NCI-H1930 (cell line): ENCODE measurements at regions not wholly inside any gene's neighbourhood (a gene's known extent, or its start where the extent isn't known, plus 50 kb on each side); places are given as distances from the start of the nearest gene placed in this dataset.

Experiments
- DNase-seq, 2 experiments: peaks; one replicate each; lab custom pipeline; 2025; lab: John Stamatoyannopoulos, UW

- DNase-seq = no peak
Observed at GRCh38 chrX:5829469-5829868, 399.2 kb downstream of the NLGN4X start.

GRCh38 chrX:5829060-5829459 lies 399.6 kb downstream of the NLGN4X start:
- no peak for DNase-seq

DNA sequence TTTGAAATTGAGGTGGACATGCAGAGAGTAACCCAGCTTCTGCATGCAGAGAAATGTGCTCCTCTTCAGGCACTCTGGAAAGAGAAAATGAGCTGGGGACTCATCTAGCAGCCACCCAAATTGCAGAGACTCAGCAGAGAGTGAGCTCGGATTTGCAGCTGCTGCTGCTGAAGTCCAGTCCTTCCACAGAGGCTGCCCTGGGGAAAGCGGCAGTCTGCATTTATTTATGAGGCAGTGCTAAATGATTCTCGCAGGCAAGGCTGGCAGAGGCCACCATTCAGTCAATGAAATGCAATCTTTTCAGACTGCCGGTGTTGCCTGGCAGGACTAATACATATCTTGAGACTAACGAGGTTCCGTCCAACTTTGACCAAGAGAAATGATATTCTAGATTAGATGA lies 404.8 kb downstream of the NLGN4X start:
- DNase-seq = no peak

DNA sequence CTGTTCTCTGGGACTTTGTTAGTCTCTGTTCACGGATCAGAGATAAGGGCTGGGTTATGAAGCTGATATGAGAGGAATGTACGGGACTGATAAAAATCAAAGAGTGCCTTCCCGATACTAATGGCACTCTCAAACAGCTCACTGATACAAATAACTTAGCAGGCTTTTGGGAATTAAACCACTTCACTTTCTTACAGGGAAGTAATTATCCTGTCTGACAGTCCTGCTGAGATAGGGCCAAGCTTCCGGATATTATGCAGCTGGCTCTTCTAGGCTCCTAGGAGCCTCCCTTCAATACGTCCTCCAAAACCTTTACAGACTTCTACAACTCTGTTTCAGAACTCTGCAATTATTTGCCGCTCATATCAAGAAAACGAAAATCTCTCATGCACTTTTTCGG lies 418.0 kb downstream of the NLGN4X start:
- DNase-seq = no peak

DNA sequence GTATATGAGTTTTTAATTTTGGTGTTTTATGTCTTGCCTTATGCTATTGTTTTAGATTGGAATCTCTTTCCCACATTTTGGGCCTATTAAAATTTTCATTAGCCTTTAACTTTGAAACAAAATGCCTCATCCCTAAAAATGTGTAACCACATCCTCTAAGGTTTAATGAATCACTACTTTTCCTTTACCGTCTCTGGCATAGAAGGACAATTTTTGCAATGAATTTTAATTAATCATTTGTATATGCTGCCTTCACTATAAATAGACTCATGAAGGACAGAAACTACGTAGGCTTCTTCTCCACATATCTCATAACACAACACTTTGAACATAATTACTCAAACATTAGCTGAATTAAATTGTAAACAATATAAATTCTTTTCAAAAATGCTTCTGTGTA lies 421.5 kb downstream of the NLGN4X start:
- DNase-seq = no peak

- no peak for DNase-seq
Observed at GRCh38 chrX:5802391-5802790, 426.3 kb downstream of the NLGN4X start.

- no peak for DNase-seq
Observed at GRCh38 chrX:5791721-5792120, 436.9 kb downstream of the NLGN4X start.

GRCh38 chrX:5788910-5789309 lies 439.8 kb downstream of the NLGN4X start:
- no peak for DNase-seq

DNA sequence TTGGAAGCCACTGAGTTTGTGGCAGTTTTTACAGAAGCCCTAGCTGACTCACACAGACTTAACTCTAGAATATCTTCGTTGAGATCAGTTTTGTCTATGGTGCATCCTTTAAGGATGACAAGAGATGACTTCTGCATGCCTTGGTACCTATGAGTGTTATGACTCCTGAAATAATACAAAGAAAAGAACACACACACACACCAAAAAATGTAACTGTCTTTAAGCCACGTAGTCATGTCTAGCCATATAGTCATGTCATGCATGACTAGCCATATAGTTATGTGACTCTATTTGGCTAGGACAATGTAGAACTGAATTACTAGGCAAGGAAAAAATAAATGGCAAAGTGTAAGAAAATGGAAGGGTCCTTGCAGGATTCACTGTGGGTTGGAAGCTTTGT lies 447.8 kb downstream of the NLGN4X start:
- DNase-seq = no peak

GRCh38 chrX:5775846-5776430 lies 452.7 kb downstream of the NLGN4X start:
- DNase-seq = no peak

- DNase-seq = no peak
Observed at GRCh38 chrX:5774446-5774845, 454.2 kb downstream of the NLGN4X start.

DNA sequence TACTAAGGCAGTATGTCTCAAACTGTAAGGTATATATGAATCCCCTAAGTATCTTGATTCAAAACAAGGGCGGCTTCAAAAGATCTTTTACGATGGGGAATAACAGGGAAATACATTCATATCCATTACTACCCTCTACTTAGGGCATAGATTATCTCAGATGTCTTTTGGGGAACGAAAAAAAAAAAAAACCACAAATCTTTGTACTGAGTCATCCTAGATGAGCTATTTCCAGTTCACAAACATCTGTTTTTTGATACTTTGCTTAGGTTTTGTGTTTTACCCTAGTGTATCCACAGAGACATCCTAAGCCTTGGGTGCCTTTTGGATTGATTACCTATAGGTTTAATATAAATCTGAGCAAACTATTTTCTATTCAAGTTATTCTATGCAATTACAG lies 457.2 kb downstream of the NLGN4X start:
- DNase-seq = no peak

- no peak for DNase-seq
Observed at GRCh38 chrX:5756616-5757015, 472.1 kb downstream of the NLGN4X start.

DNA sequence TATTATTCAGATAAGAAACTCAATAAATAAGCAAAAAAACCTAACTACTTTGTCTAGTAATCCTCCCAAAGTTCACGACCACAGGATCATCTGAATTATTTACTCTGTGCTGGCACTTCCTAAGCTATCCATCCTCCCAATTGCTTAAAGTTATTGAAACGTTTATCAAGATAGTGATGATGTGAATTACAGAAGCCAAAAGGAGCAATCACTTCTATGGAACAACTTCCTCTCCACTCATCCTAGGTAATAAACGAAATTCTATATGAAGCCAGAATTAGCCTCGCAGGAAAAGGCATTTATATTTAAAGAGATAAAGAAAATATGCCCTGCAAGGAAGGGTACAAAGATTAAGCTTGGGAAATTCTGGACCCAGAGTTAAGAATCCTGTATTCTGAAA lies 475.4 kb downstream of the NLGN4X start:
- DNase-seq = no peak

DNA sequence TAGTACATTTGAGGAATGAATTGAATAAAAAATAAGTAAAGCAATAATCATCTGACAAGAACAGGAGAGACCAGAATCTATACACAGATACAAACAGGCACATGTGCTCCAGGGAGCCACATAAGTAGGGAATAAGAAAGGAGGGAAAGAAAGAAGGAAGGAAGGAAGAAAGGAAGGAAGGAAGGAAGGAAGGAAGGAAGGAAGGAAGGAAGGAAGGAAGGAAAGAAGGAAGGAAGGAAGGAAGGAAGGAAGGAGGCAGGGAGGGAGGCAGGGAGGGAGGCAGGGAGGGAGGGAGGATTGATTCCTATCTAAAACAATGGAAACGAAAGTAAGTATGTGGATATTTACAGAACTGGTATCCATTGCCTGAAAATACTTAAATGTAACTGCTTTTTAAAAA lies 475.8 kb downstream of the NLGN4X start:
- no peak for DNase-seq

DNA sequence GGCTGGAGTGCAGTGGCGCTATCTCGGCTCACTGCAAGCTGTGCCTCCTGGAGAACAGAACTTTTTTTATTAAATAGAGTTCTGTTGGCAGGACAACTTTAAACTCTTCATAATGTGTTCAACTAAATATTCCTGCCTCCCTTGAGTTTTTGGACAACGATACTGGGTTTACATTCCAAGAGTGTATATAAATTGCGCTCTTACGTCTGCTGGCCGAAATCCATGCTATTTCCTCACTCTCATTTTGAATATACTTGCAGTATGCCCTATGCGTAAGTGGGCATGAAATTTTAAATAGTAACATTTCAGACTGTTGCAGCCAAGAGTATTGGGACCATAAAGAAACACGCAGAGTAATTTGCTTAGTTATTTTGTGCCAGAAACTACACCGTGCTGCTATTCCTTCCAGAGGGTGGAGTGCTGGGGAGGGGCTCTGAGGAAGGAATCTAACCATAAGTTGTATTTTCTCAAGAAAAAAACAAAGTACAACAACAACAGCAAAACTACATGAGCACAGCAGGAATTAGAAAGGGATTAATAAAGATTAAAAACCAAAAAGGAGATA lies 480.0 kb downstream of the NLGN4X start:
- no peak for DNase-seq

DNA sequence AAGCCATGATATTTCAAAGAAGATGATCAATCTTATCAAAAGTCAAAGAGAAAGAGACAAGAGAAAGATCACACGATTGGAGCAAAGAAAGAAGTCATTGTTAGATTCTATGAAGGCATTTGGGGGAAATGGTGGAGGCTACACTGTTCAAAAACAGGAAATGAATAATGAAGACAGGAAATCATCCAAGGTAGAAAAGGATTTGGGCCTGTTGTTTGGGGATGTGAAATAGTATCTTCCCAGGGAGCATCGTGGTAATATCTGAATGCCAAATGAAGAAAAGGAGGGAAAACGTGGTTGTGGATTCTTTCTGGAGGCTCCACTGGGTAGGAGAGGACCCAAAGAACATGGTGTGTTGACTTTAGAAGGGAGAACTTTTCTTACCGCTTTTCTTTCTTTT lies 482.4 kb downstream of the NLGN4X start:
- DNase-seq = no peak

DNA sequence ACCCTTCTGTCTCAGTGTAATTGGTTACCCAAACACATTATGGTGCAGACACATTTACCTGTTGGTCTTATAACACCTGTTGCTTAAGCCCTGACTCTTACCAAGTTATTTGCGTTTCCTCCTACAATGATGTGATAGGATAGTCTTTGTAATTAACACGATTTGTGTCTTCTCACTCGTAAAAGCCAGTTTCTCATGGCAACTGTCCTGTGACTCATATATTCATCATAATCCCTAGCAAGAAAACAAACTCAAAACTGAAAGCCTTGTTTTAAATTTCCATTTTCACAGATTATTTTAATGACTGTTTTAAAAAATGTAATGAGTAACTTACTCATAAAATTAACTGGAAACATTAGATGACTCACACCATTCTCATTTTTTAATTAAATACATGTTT lies 495.2 kb downstream of the NLGN4X start:
- no peak for DNase-seq

- DNase-seq = no peak
Observed at GRCh38 chrX:5730556-5730955, 498.1 kb downstream of the NLGN4X start.

DNA sequence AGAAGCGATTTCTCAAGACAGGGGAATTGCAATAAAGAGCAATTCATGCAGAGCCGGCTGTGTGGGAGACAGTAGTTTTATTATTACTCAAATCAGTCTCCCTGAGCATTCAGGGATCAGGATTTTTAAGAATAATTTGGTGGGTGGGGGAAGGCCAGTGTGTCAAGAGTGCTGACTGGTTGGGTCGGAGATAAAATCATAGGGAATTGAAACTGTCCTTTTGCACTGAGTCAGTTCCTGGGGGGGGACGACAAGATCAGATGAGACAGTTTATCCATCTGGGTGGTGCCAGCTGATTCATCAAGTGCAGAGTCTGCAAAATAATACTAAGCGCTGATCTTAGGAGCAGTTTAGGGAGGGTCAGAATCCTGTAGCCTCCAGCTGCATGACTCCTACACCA lies 502.4 kb downstream of the NLGN4X start:
- no peak for DNase-seq

- DNase-seq = no peak
Observed at GRCh38 chrX:5724123-5724522, 504.5 kb downstream of the NLGN4X start.

- no peak for DNase-seq
Observed at GRCh38 chrX:5718651-5719050, 510.0 kb downstream of the NLGN4X start.

DNA sequence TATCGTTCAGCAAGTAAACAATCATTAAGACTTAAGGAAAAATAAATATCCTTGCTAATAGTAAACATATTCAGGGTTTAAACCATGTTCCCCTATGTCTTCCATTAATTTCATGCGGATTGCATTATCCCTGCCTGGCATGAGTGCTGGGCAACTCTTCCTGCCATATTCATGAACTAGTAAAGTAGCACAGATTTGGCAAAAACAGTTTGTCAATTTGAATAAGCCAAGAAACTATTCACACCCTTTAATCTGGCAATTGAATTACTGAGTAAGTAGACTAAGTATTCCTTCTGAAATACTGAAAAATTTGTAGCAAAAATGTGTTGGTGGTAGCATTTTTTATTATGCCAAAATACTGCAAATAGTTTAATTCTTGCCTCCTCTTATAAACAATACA lies 512.0 kb downstream of the NLGN4X start:
- no peak for DNase-seq

- DNase-seq = no peak
Observed at GRCh38 chrX:5708251-5708650, 520.4 kb downstream of the NLGN4X start.

- DNase-seq = no peak
Observed at GRCh38 chrX:5702890-5703289, 525.8 kb downstream of the NLGN4X start.
